HEK293T (cell line): ENCODE measurements at regions not wholly inside any gene's neighbourhood (a gene's known extent, or its start where the extent isn't known, plus 50 kb on each side); places are given as distances from the start of the nearest gene placed in this dataset.

Experiments used
- CTCF ChIA-PET: fragments of 350-600 bp; formaldehyde crosslinking; extraction: SDS; loops from one replicate; lab custom pipeline; 2021; ENCODE audit warnings: antibody characterized with exemption, inconsistent platforms; lab: Yijun Ruan, JAX
- POLR2A ChIA-PET: fragments of 350-600 bp; formaldehyde crosslinking; extraction: SDS; loops from one replicate; lab custom pipeline; 2020; ENCODE audit warnings: antibody characterized with exemption, inconsistent platforms; lab: Yijun Ruan, JAX
- DNase-seq: peaks from one replicate; pipeline ENCODE4 v3.0.0; 2012; ENCODE audit warnings: mixed read lengths; ENCODE audit errors: extremely low spot score
- ARNT ChIP-seq: fragments of 450-650 bp; IDR thresholded peaks from 2 replicates; pipeline ENCODE4 v1.6.1; 2017; ENCODE audit warnings: mild to moderate bottlenecking
- BHLHE40 ChIP-seq: fragments of 450-650 bp; IDR thresholded peaks from 2 replicates; pipeline ENCODE4 v1.6.1; 2016; ENCODE audit warnings: mild to moderate bottlenecking, moderate library complexity, borderline replicate concordance
- CTBP1 ChIP-seq: fragments of 450-650 bp; IDR thresholded peaks from 2 replicates; pipeline ENCODE4 v1.6.1; 2016; ENCODE audit warnings: borderline replicate concordance
- ELF4 ChIP-seq: fragments of 450-650 bp; IDR thresholded peaks from 2 replicates; pipeline ENCODE4 v1.6.1; 2017; ENCODE audit warnings: antibody characterized with exemption
- FOXA1 ChIP-seq: fragments of 450-650 bp; IDR thresholded peaks from 2 replicates; pipeline ENCODE4 v1.6.1; 2016; ENCODE audit warnings: mild to moderate bottlenecking
- FOXK2 ChIP-seq: fragments of 450-650 bp; IDR thresholded peaks from 2 replicates; pipeline ENCODE4 v1.6.1; 2016; ENCODE audit warnings: mild to moderate bottlenecking
- FOXM1 ChIP-seq: fragments of 450-650 bp; IDR thresholded peaks from 2 replicates; pipeline ENCODE4 v1.6.1; 2017; ENCODE audit warnings: mild to moderate bottlenecking, borderline replicate concordance
- HDGF ChIP-seq: fragments of 450-650 bp; IDR thresholded peaks from 2 replicates; pipeline ENCODE4 v1.6.1; 2017; ENCODE audit warnings: antibody characterized with exemption, borderline replicate concordance
- L3MBTL2 ChIP-seq: fragments of 450-650 bp; conservative IDR thresholded peaks from 2 replicates; pipeline ENCODE4 v1.6.1; 2016; ENCODE audit warnings: mild to moderate bottlenecking
- LEF1 ChIP-seq: fragments of 450-650 bp; IDR thresholded peaks from 2 replicates; pipeline ENCODE4 v1.6.1; 2017; ENCODE audit warnings: mild to moderate bottlenecking, borderline replicate concordance
- NFRKB ChIP-seq: fragments of 450-650 bp; IDR thresholded peaks from 2 replicates; pipeline ENCODE4 v1.6.1; 2016; ENCODE audit warnings: mild to moderate bottlenecking, moderate library complexity
- PKNOX1 ChIP-seq: fragments of 450-650 bp; IDR thresholded peaks from 2 replicates; pipeline ENCODE4 v1.6.1; 2016
- SP1 ChIP-seq: fragments of 450-650 bp; IDR thresholded peaks from 2 replicates; pipeline ENCODE4 v1.6.1; 2017
- SUZ12 ChIP-seq: fragments of 450-650 bp; IDR thresholded peaks from 2 replicates; pipeline ENCODE4 v1.6.1; 2016; ENCODE audit warnings: mild to moderate bottlenecking
- TARDBP ChIP-seq: fragments of 450-650 bp; IDR thresholded peaks from 2 replicates; pipeline ENCODE4 v1.6.1; 2016
- ZNF384 ChIP-seq: fragments of 450-650 bp; IDR thresholded peaks from 2 replicates; pipeline ENCODE4 v1.6.1; 2016

- no peak for TF ChIP-seq FOXM1
- no peak for TF ChIP-seq SP1
- TF ChIP-seq L3MBTL2, result no peak
- TF ChIP-seq SUZ12, result no peak
- no peak for TF ChIP-seq TARDBP
- TF ChIP-seq FOXA1, result no peak
- TF ChIP-seq CTBP1, result no peak
- no peak for TF ChIP-seq ARNT
- no peak for TF ChIP-seq ELF4
- TF ChIP-seq HDGF, result no peak
- TF ChIP-seq PKNOX1, result no peak
- no peak for TF ChIP-seq LEF1
- no peak for TF ChIP-seq BHLHE40
- no peak for TF ChIP-seq ZNF384
- ChIA-PET POLR2A (no interaction called here), CTCF (no interaction called here)
- DNase-seq, result no peak
Observed at GRCh38 chr15:31177951-31178350, 76.4 kb upstream of the TRPM1 start.

- no peak for DNase-seq
- CTCF ChIA-PET, result no interaction called here
- POLR2A ChIA-PET, result no interaction called here
- no peak for TF ChIP-seq ARNT
- no peak for TF ChIP-seq LEF1
- no peak for TF ChIP-seq FOXM1
- no peak for TF ChIP-seq ELF4
- TF ChIP-seq FOXK2, result no peak
- TF ChIP-seq PKNOX1, result no peak
Observed at GRCh38 chr15:31178705-31179104, 77.2 kb upstream of the TRPM1 start.

- POLR2A ChIA-PET, result no interaction called here
- CTCF ChIA-PET, result no interaction called here
- TF ChIP-seq ZNF384 (no peak), TARDBP (no peak)
- DNase-seq, result no peak
Observed at GRCh38 chr15:31179693-31180092, 78.2 kb upstream of the TRPM1 start.

GRCh38 chr15:31193291-31193690 is 91.8 kb upstream of the TRPM1 start:
- ChIA-PET POLR2A (no interaction called here), CTCF (no interaction called here)
- no peak for DNase-seq
- TF ChIP-seq L3MBTL2 (no peak), TARDBP (no peak), BHLHE40 (no peak), PKNOX1 (no peak), FOXA1 (no peak), LEF1 (no peak), HDGF (no peak)

GRCh38 chr15:31195871-31196270 is 94.3 kb upstream of the TRPM1 start:
- POLR2A ChIA-PET, result no interaction called here
- CTCF ChIA-PET, result no interaction called here
- TF ChIP-seq LEF1 (no peak), ELF4 (no peak), HDGF (no peak), ZNF384 (no peak), BHLHE40 (no peak), CTBP1 (no peak), SUZ12 (no peak), PKNOX1 (no peak), FOXA1 (no peak), FOXM1 (no peak), L3MBTL2 (no peak), ARNT (no peak), SP1 (no peak), NFRKB (no peak), TARDBP (no peak)
- no peak for DNase-seq

GRCh38 chr15:31197497-31198414 is 96.2 kb upstream of the TRPM1 start:
- ChIA-PET CTCF (no interaction called here), POLR2A (no interaction called here)
- no peak for TF ChIP-seq SUZ12
- no peak for TF ChIP-seq NFRKB
- TF ChIP-seq TARDBP, result no peak
- TF ChIP-seq LEF1, result no peak
- TF ChIP-seq L3MBTL2, result no peak
- DNase-seq, result peak; percentile 43
